GM13977 (cell line): ENCODE measurements at regions not wholly inside any gene's neighbourhood (a gene's known extent, or its start where the extent isn't known, plus 50 kb on each side); places are given as distances from the start of the nearest gene placed in this dataset.
"Not testable (repeated sequence)": the region's sequence is repeated elsewhere in the genome, so short reads cannot be mapped to it uniquely, and the experiment has no call there.

Source experiments
- DNase-seq: peaks from one replicate; pipeline ENCODE4 v3.0.0; 2012; ENCODE audit warnings: low spot score
- in situ Hi-C: fragments of 300-500 bp; cut with MboI; formaldehyde crosslinking; loops from one replicate; pipeline ENCODE4 v1.12.0; 2022; ENCODE audit warnings: low sequenced_read_pairs, low pct_unique_long_range_greater_than_20kb, mixed read lengths, inconsistent platforms; ENCODE audit not compliant: unreplicated experiment
- TF ChIP-seq, protein P1 (sequence below): IDR thresholded peaks from 2 replicates; pipeline ENCODE4 v1.5.1; 2012; ENCODE audit warnings: mild to moderate bottlenecking, control low read depth; ENCODE audit not compliant: insufficient read depth; ENCODE audit errors: extremely low read depth, missing control alignments

DNA sequence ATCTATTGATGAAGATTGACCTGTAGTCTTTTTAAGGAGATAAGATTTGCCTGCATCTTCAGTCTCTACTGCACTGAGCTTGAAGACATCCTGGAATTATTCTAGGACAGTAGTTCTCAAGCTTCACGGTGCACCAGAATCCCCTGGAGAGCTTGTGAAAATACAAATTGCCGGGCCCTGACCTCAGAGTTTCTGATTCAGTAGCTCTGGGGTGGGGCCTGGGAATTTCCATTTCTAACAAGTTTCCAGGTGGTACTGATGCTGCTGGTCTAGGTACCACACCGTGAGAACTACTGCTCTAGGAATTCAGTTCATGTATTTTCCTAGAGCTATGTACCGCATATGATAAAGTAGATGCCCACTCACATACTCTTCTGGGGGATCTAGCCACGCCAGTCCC, 246.1 kb downstream of the HS3ST3B1 start:
- TF ChIP-seq, protein P1, sequence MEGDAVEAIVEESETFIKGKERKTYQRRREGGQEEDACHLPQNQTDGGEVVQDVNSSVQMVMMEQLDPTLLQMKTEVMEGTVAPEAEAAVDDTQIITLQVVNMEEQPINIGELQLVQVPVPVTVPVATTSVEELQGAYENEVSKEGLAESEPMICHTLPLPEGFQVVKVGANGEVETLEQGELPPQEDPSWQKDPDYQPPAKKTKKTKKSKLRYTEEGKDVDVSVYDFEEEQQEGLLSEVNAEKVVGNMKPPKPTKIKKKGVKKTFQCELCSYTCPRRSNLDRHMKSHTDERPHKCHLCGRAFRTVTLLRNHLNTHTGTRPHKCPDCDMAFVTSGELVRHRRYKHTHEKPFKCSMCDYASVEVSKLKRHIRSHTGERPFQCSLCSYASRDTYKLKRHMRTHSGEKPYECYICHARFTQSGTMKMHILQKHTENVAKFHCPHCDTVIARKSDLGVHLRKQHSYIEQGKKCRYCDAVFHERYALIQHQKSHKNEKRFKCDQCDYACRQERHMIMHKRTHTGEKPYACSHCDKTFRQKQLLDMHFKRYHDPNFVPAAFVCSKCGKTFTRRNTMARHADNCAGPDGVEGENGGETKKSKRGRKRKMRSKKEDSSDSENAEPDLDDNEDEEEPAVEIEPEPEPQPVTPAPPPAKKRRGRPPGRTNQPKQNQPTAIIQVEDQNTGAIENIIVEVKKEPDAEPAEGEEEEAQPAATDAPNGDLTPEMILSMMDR: no peak
- no peak for DNase-seq
- in situ Hi-C loops: no loop called here

DNA sequence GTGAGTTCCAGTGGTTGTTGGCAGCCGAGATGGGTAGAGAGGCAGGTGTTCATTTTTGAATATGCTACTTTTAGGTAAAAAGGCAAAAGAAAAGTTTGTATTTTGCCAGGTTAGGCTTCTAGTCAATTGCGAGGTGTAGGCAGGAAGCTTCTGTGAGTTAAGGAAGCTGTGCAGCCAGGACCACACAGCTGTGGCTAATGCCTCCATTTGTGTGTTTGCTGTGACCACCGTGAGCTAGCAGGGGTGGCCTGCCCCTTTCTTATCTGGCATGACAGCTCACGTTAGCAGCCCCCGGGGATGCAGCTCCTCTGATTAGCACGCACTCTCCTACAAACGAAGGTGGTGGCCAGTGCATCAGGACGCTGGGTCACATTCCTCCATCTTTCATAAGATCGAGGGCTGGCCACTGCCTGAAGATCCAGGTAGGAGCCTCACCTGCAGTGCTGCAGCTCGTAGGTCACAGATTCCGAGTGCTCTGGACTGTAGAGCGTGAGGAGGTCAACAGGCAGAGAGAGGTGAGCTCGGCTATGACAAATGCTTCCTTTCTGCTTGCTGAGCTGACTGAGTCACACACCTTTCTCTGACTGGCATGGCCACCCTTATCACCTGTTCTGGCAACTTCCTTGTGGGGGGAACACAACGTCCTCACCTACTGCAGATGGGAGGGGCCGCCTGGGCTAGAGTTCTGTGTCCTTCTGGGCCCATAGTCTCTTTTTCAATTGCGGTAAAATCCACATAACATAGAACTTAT, 244.4 kb downstream of the HS3ST3B1 start:
- in situ Hi-C loops: no loop called here
- TF ChIP-seq, protein P1: no peak
- no peak for DNase-seq

DNA sequence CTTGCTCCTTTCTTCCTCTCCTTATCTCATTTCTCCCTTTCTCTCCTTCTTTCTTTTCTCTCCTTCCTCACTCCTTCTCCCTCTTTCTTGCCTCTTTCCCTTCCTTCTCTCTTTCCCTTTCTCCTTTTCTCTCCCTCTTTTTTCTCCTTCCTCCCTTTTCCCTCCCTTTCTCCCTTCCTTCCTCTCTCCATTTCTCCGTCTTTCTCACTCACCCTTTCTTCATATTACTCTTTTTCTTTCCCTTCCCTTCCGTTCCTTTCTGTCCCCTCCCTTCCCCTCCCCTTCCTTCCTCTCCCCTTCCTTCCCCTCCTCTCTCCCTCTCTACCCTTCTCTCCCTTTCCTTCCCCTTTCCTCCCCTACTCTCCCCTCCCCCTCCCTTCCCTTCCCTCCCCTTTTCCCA, 240.8 kb downstream of the HS3ST3B1 start:
- in situ Hi-C loops: no loop called here
- no peak for DNase-seq
- TF ChIP-seq, protein P1: no peak

DNA sequence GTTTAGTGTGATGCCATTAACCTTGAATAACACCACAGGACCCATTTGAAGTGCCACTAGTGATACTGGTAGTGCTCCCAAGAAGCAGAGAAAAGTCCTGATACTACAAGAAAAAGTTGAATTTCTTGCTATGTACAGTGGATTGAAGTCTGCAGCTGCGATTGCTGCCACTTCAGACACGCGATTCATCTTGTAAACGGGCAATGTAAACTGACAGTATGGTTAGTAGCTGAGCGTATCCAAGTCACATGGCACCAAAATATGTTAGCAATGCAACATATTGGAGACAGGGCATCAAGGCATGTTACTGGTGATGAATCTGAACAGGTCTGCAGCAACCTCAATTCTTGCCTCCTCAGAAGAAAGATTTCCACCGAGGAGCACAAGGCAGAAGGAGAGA, 238.9 kb downstream of the HS3ST3B1 start:
- in situ Hi-C loops: no loop called here
- no peak for DNase-seq
- TF ChIP-seq, protein P1: no peak

DNA sequence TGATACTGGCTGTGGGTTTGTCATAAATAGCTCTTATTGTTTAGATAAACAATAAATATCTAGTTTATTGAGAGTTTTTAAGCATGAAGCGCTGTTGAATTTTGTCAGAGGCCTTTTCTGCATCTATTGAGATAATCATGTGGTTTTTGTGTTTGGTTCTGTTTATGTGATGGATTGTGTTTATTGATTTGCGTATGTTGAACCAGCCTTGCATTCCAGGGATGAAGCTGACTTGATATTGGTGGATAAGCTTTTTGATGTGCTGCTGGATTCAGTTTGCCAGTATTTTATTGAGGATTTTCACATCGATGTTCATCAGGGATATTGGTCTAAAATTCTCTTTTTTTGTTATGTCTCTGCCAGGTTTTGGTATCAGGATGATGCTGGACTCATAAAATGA, 231.4 kb downstream of the HS3ST3B1 start:
- in situ Hi-C loops, DNase-seq: not testable (repeated sequence)

DNA sequence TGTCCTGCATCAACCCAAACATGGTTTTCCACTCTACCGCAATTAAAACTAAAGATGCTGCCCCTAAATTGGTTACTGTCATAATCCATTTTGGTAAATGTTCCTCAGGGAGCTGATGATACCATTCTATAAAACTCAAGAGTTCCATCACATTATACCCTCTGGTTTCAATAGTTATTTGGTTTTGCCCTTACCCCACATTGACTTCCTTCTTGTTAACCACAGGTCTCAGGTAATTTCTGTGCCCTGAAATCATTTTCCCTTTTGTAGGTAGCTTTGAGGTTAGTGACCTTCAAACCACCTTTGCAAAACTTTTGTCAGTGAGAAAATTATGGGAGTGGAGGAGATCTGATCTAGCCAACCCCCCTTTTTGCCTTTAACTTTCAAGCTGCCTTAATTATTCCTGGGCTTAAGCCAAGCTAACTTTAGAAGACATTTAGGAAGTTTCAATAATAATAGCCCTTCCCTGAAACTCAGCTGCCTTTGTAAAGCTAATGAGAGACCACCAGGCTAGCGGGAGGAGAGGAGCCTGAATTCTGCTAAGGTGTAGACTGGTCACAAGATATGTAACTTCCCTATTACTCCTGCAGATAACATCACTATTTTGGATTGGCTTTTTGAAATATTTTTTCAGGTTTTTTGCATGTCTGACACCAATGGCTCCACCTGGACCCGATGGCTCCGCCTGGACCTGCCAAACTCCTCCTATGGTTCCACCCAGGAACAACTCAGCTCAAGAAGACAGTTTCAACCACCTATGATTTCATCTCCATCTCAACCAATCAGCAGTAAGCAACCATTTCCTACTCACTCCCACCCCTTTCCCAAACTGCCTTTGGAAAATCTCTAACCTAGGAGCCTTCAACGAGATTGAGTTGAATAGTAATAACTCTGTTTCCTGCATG, 224.9 kb downstream of the HS3ST3B1 start:
- in situ Hi-C loops: no loop called here
- DNase-seq: no peak
- TF ChIP-seq, protein P1: no peak
